Neuron (in vitro differentiated cells): ENCODE measurements at regions not wholly inside any gene's neighbourhood (a gene's known extent, or its start where the extent isn't known, plus 50 kb on each side); places are given as distances from the start of the nearest gene placed in this dataset.
"Not testable (repeated sequence)": the region's sequence is repeated elsewhere in the genome, so short reads cannot be mapped to it uniquely, and the experiment has no call there.

Source experiments
- H2AFZ ChIP-seq: one replicate; pipeline ENCODE4 v1.6.1; 2013; ENCODE audit warnings: low read depth, mild to moderate bottlenecking, inconsistent platforms, low read length, moderate library complexity
- H3K27me3 ChIP-seq: one replicate; pipeline ENCODE4 v1.6.1; 2013; ENCODE audit warnings: low read length; ENCODE audit not compliant: insufficient read depth
- H3K36me3 ChIP-seq: one replicate; pipeline ENCODE4 v1.6.1; 2013; ENCODE audit warnings: low read length; ENCODE audit not compliant: insufficient read depth
- H3K4me1 ChIP-seq: one replicate; pipeline ENCODE4 v1.6.1; 2013; ENCODE audit warnings: low read length; ENCODE audit not compliant: insufficient read depth
- H3K4me3 ChIP-seq: 2 replicates; pipeline ENCODE4 v1.5.1; 2013; ENCODE audit warnings: mild to moderate bottlenecking, low read length, moderate library complexity
- H3K9me3 ChIP-seq: one replicate; pipeline ENCODE4 v1.6.1; 2013; ENCODE audit warnings: low read length

GRCh38 chr9:32161720-32162119 lies 222.7 kb upstream of the ACO1 start:
- H3K9me3 ChIP-seq: no peaks in the 10 kb centered on the region

GRCh38 chr9:32166316-32166715 lies 218.1 kb upstream of the ACO1 start:
- H3K27me3 ChIP-seq, H3K4me1 ChIP-seq, H2AFZ ChIP-seq, H3K36me3 ChIP-seq, H3K9me3 ChIP-seq, H3K4me3 ChIP-seq: not testable (repeated sequence)

More at GRCh38 chr9:32161720-32162119, 222.7 kb upstream of the ACO1 start:
- H3K36me3 ChIP-seq: no peaks in the 10 kb centered on the region
- no peak overlapping the region for H3K4me3 ChIP-seq
- no peaks in the 10 kb centered on the region for H3K4me1 ChIP-seq
- no peaks in the 10 kb centered on the region for H3K27me3 ChIP-seq
- H2AFZ ChIP-seq: no peak overlapping the region

GRCh38 chr9:32171339-32171738 lies 213.1 kb upstream of the ACO1 start:
- H2AFZ ChIP-seq: no peak overlapping the region
- H3K9me3 ChIP-seq: no peaks in the 10 kb centered on the region
- H3K4me3 ChIP-seq: no peak overlapping the region
- H3K36me3 ChIP-seq: no peaks in the 10 kb centered on the region
- H3K27me3 ChIP-seq: no peaks in the 10 kb centered on the region
- H3K4me1 ChIP-seq: no peaks in the 10 kb centered on the region

GRCh38 chr9:32172256-32172655 lies 212.2 kb upstream of the ACO1 start:
- Histone ChIP-seq H2AFZ (no peak overlapping the region), H3K9me3 (no peaks in the 10 kb centered on the region), H3K27me3 (no peaks in the 10 kb centered on the region), H3K4me1 (no peaks in the 10 kb centered on the region), H3K4me3 (no peak overlapping the region), H3K36me3 (no peaks in the 10 kb centered on the region)

- H3K9me3 ChIP-seq: no peaks in the 10 kb centered on the region
- no peak overlapping the region for H3K4me3 ChIP-seq
- H3K36me3 ChIP-seq: no peaks in the 10 kb centered on the region
- no peaks in the 10 kb centered on the region for H3K27me3 ChIP-seq
- H3K4me1 ChIP-seq: no peaks in the 10 kb centered on the region
- no peak overlapping the region for H2AFZ ChIP-seq
Measured at GRCh38 chr9:32177396-32177795, 207.0 kb upstream of the ACO1 start.

- no peak overlapping the region for H3K4me3 ChIP-seq
- H3K9me3 ChIP-seq: no peaks in the 10 kb centered on the region
- no peaks in the 10 kb centered on the region for H3K36me3 ChIP-seq
- H3K27me3 ChIP-seq: no peaks in the 10 kb centered on the region
- no peak overlapping the region for H2AFZ ChIP-seq
- no peaks in the 10 kb centered on the region for H3K4me1 ChIP-seq
Measured at GRCh38 chr9:32180597-32180996, 203.8 kb upstream of the ACO1 start.

GRCh38 chr9:32200241-32200640 lies 184.2 kb upstream of the ACO1 start:
- no peak overlapping the region for H3K4me3 ChIP-seq
- no peaks in the 10 kb centered on the region for H3K4me1 ChIP-seq
- H3K36me3 ChIP-seq: no peaks in the 10 kb centered on the region
- H2AFZ ChIP-seq: no peak overlapping the region
- H3K9me3 ChIP-seq: no peaks in the 10 kb centered on the region
- no peaks in the 10 kb centered on the region for H3K27me3 ChIP-seq

GRCh38 chr9:32200896-32201295 lies 183.5 kb upstream of the ACO1 start:
- no peaks in the 10 kb centered on the region for H3K36me3 ChIP-seq

GRCh38 chr9:32209164-32209563 lies 175.3 kb upstream of the ACO1 start:
- H3K9me3 ChIP-seq, H3K4me3 ChIP-seq, H3K27me3 ChIP-seq, H3K36me3 ChIP-seq, H2AFZ ChIP-seq, H3K4me1 ChIP-seq: not testable (repeated sequence)

More at GRCh38 chr9:32200896-32201295, 183.5 kb upstream of the ACO1 start:
- Histone ChIP-seq H3K9me3 (no peaks in the 10 kb centered on the region), H3K4me3 (no peak overlapping the region), H3K4me1 (no peaks in the 10 kb centered on the region), H2AFZ (no peak overlapping the region), H3K27me3 (no peaks in the 10 kb centered on the region)

GRCh38 chr9:32218100-32218767 lies 166.2 kb upstream of the ACO1 start:
- H3K27me3 ChIP-seq: no peaks in the 10 kb centered on the region
- H3K9me3 ChIP-seq: no peaks in the 10 kb centered on the region
- H3K4me1 ChIP-seq: no peaks in the 10 kb centered on the region
- H3K4me3 ChIP-seq: no peak overlapping the region
- no peaks in the 10 kb centered on the region for H3K36me3 ChIP-seq
- no peak overlapping the region for H2AFZ ChIP-seq

- H3K4me3 ChIP-seq: no peak overlapping the region
- H2AFZ ChIP-seq: no peak overlapping the region
- no peaks in the 10 kb centered on the region for H3K27me3 ChIP-seq
- H3K9me3 ChIP-seq: no peaks in the 10 kb centered on the region
- H3K4me1 ChIP-seq: no peaks in the 10 kb centered on the region
- no peaks in the 10 kb centered on the region for H3K36me3 ChIP-seq
Measured at GRCh38 chr9:32220750-32221149, 163.7 kb upstream of the ACO1 start.

- Histone ChIP-seq H3K9me3 (no peaks in the 10 kb centered on the region), H3K4me1 (no peaks in the 10 kb centered on the region)
Measured at GRCh38 chr9:32234451-32234850, 150.0 kb upstream of the ACO1 start.

GRCh38 chr9:32247168-32247567 lies 137.3 kb upstream of the ACO1 start:
- Histone ChIP-seq H3K9me3 (no peaks in the 10 kb centered on the region), H3K27me3 (no peaks in the 10 kb centered on the region), H3K4me1 (no peaks in the 10 kb centered on the region), H3K36me3 (no peaks in the 10 kb centered on the region), H3K4me3 (no peak overlapping the region), H2AFZ (no peak overlapping the region)

More at GRCh38 chr9:32234451-32234850, 150.0 kb upstream of the ACO1 start:
- Histone ChIP-seq H2AFZ (no peak overlapping the region), H3K27me3 (no peaks in the 10 kb centered on the region), H3K4me3 (no peak overlapping the region), H3K36me3 (no peaks in the 10 kb centered on the region)

- H3K4me1 ChIP-seq: no peaks in the 10 kb centered on the region
- H3K27me3 ChIP-seq: no peaks in the 10 kb centered on the region
- H3K9me3 ChIP-seq: no peaks in the 10 kb centered on the region
- no peak overlapping the region for H3K4me3 ChIP-seq
- no peak overlapping the region for H2AFZ ChIP-seq
- no peaks in the 10 kb centered on the region for H3K36me3 ChIP-seq
Measured at GRCh38 chr9:32248189-32248712, 136.2 kb upstream of the ACO1 start.
